ENCODE measurements at regions not wholly inside any gene's neighbourhood (a gene's known extent, or its start where the extent isn't known, plus 50 kb on each side); places are given as distances from the start of the nearest gene placed in this dataset.

DNA sequence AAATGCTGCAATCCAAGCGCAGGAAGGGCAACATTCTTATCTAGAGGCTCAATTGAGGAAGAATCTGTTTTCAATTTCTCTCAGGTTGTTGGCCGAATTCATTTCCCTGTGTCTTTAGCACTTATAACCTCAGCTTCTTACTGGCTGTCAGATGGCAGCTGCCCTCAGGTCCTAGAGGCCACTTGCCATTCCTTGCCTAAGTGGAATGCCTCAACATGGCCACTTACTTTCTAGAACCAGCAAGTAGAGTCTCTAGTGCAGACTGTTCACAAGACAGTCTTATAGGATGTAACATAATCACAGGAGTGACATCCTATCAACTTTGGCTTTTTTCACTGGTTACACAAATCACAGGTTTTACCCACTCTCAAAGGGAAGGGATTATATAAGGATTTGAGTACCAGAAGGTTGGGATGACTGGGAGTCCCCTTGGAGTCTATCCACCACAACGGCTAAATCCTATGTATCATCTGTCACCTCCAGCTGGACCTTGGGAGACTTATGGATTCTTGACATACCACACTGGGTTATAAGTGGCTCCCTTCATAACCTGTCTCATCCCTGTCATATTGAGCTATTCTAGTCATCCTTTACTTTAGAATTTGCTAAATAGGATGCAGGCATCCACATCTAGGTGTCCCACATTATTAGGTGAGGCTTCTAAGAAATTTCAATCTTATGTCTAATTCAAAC is 297.9 kb upstream of the CTSO start:
- DNase-seq, result no peak
- no peak overlapping the region for H3K4me3 Mint-ChIP-seq
- peaks cover 4% of the 10 kb centered on the region for H3K36me3 Mint-ChIP-seq (ENCODE audit: low read depth)
- no peak overlapping the region for H3K27ac Mint-ChIP-seq
- H3K4me1 Mint-ChIP-seq, result peaks cover 39% of the 10 kb centered on the region
- TF ChIP-seq CTCF (IDR thresholded peaks at IDR 0.05), result no peak
- H3K9me3 Mint-ChIP-seq, result peaks cover 10% of the 10 kb centered on the region
- no peaks in the 10 kb centered on the region for H3K27me3 Mint-ChIP-seq (ENCODE audit: low read depth, poor library complexity)

DNA sequence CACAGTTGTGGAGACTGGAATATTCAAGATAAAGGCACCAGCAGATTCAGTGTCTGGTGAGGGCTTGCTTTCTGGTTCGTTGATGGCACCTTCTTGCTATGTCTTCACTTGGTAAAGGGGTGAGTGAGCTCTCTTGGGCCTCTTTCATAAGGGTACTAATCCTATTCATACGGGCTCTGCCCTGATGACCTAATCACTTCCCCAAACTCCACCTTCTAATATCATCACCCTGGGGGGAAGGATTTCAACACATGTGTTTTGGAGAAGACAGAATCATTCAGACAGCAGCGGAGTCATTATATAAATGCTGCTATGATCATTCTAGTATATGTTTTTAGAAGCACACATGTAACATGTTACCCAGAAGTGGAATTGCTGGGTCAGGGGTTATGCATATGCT is 295.3 kb upstream of the CTSO start:
- no peak for TF ChIP-seq CTCF (IDR thresholded peaks at IDR 0.05)
- Mint-ChIP-seq H3K4me3 (no peak overlapping the region), H3K27ac (no peak overlapping the region), H3K9me3 (peaks cover 13% of the 10 kb centered on the region), H3K27me3 (ENCODE audit: low read depth, poor library complexity) (no peaks in the 10 kb centered on the region), H3K4me1 (peaks cover 15% of the 10 kb centered on the region), H3K36me3 (ENCODE audit: low read depth) (peaks cover 4% of the 10 kb centered on the region)
- no peak for DNase-seq

DNA sequence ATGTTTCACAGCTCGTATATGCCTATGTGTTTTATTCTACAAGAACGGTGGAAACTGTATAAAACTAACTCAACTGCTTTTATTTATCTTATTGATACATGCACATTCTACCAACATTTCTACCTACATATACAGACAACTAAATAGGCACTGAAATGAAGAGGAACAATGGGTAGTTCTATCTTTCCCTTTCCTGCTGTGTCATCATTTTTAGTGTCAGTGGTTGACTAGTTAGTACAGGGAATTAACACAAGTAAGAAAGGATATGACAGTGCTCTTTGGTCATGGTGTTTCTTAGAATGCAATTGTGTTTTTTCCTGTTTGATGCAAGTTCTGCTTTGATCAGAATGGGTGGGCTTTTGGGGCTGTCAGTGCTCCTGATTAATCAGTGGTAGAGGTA is 293.8 kb upstream of the CTSO start:
- H3K4me3 Mint-ChIP-seq, result no peak overlapping the region
- TF ChIP-seq CTCF (IDR thresholded peaks at IDR 0.05), result no peak
- H3K27ac Mint-ChIP-seq, result no peak overlapping the region
- H3K4me1 Mint-ChIP-seq, result peaks cover under 1% of the 10 kb centered on the region
- H3K36me3 Mint-ChIP-seq (ENCODE audit: low read depth), result peaks cover 4% of the 10 kb centered on the region
- H3K9me3 Mint-ChIP-seq, result peaks cover 22% of the 10 kb centered on the region
- H3K27me3 Mint-ChIP-seq (ENCODE audit: low read depth, poor library complexity), result no peaks in the 10 kb centered on the region
- DNase-seq, result no peak

DNA sequence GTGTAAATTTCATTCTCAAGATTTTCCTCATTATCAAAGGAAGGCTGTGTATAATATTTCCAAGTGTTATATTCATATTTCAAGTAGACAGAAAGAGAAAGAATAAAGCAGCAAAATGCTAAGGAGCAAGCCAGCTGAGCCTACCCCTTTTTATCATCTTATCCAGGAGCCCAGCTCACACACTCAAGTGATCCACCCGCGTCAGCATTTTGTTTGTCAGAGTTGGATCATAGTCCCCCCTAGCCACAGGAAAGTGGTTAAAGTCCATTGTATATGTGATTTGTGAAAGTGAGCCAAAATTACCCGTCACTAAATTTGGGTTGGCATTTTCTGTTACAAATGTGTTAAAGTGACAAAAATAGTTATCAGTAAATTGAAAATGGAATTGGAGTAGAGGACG is 289.3 kb upstream of the CTSO start:
- Mint-ChIP-seq H3K4me1 (no peaks in the 10 kb centered on the region), H3K36me3 (ENCODE audit: low read depth) (no peaks in the 10 kb centered on the region), H3K27ac (no peak overlapping the region), H3K9me3 (peaks cover 18% of the 10 kb centered on the region), H3K27me3 (ENCODE audit: low read depth, poor library complexity) (no peaks in the 10 kb centered on the region), H3K4me3 (no peak overlapping the region)
- no peak for DNase-seq
- no peak for TF ChIP-seq CTCF (IDR thresholded peaks at IDR 0.05)

DNA sequence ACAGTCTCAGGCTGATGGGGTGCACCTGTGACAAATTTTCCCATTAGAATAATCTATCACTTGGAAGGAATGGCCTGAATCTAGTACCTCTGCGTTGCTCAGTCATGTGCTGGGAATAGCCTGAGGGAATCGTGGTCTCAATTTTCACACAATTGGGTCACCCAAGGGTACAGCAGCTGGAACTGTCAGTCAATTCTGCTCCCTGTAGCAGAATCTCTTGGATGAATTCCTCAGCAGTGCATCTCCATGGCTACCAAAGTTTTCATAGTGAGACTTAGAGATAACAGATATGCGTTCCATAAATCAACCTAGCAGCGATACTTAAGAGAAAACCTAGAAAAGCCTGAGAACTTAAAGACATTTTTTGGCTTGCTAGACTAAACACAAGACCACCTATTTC is 288.7 kb upstream of the CTSO start:
- Mint-ChIP-seq H3K36me3 (ENCODE audit: low read depth) (no peaks in the 10 kb centered on the region), H3K27me3 (ENCODE audit: low read depth, poor library complexity) (no peaks in the 10 kb centered on the region), H3K27ac (no peak overlapping the region), H3K9me3 (peaks cover 18% of the 10 kb centered on the region), H3K4me1 (peaks cover 3% of the 10 kb centered on the region), H3K4me3 (no peak overlapping the region)
- no peak for TF ChIP-seq CTCF (IDR thresholded peaks at IDR 0.05)
- no peak for DNase-seq

- DNase-seq, result no peak
- Mint-ChIP-seq H3K27ac (no peak overlapping the region), H3K27me3 (ENCODE audit: low read depth, poor library complexity) (no peaks in the 10 kb centered on the region)
Observed at GRCh38 chr4:156241896-156242295, 288.2 kb upstream of the CTSO start.

More at GRCh38 chr4:156241896-156242295, 288.2 kb upstream of the CTSO start:
- H3K4me1 Mint-ChIP-seq, result peaks cover 8% of the 10 kb centered on the region
- H3K4me3 Mint-ChIP-seq, result no peak overlapping the region
- TF ChIP-seq CTCF (IDR thresholded peaks at IDR 0.05), result no peak
- no peaks in the 10 kb centered on the region for H3K36me3 Mint-ChIP-seq (ENCODE audit: low read depth)
- peaks cover 18% of the 10 kb centered on the region for H3K9me3 Mint-ChIP-seq
